ENCODE measurements at regions not wholly inside any gene's neighbourhood (a gene's known extent, or its start where the extent isn't known, plus 50 kb on each side); places are given as distances from the start of the nearest gene placed in this dataset.
"Not testable (repeated sequence)": the region's sequence is repeated elsewhere in the genome, so short reads cannot be mapped to it uniquely, and the experiment has no call there.

GRCh38 chr10:53239873-53240272 lies 467.3 kb upstream of the MBL2 start:
- FAIRE-seq = no peak
- no peak for DNase-seq (ENCODE audit: extremely low spot score, insufficient read length, low read depth)

- FAIRE-seq (no peak), DNase-seq (ENCODE audit: extremely low spot score, insufficient read length, low read depth) (no peak)
These were observed 464.4 kb upstream of the MBL2 start for GRCh38 chr10:53236941-53237340.

- FAIRE-seq (no peak), DNase-seq (ENCODE audit: extremely low spot score, insufficient read length, low read depth) (no peak)
These were observed 461.2 kb upstream of the MBL2 start for GRCh38 chr10:53233749-53234148.

DNA sequence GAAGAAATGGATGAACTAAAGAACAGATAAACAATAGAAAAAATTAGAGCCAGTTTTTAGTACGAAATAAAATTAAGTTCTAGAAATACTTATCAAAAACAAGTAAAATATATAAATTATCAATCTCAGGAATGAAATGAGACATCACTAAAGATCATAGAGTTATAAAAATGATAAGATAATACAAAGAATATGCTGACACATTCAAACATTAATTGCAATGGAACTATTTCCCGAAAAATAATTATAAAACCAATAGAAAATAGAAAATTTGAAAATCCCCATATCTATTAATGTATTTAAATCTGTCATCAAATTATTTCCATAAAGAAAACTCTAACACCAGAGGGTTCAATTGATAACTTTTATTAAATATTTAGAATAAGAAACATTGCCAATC lies 458.1 kb upstream of the MBL2 start:
- FAIRE-seq (no peak), DNase-seq (ENCODE audit: extremely low spot score, insufficient read length, low read depth) (no peak)

DNA sequence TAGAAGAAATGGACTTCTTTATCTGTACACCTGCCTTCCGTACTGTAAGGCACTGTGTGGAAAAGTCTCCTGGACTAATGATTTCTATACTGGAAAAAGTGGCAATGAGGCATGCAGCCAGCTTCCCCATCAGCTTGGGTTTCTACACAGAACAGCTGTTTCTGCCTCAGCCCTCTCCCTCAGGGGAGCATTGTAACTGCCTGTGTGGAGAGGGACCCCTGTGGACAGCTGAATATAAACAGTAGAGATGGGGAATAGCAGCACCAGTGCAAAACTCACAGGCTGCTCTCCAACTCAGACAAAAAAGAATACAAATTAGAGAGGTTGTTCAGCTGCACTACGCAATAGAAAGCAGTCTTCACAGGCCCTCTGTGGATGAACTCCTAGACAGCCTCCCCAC lies 451.3 kb upstream of the MBL2 start:
- no peak for FAIRE-seq
- DNase-seq (ENCODE audit: extremely low spot score, insufficient read length, low read depth) = no peak

DNA sequence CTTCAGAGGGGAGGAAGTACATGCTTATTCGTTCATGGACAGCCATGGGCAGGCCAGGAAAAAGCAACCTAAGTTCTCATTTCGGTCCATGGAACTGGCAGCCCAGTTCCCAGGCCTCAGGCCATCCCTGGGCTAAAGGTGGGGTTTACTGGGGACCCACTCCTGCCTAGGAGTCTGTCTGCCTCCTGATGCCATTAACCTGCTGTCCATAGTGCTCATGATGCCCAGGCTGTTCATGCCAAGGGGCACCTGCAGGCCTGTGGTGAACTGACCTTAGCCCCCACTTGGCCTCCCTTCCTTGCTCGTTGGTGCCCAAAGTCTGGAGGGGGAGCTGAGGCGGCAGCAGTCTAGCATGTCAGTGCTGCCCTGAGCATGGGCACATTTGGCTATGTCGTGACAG lies 450.2 kb upstream of the MBL2 start:
- FAIRE-seq = no peak
- no peak for DNase-seq (ENCODE audit: extremely low spot score, insufficient read length, low read depth)

DNA sequence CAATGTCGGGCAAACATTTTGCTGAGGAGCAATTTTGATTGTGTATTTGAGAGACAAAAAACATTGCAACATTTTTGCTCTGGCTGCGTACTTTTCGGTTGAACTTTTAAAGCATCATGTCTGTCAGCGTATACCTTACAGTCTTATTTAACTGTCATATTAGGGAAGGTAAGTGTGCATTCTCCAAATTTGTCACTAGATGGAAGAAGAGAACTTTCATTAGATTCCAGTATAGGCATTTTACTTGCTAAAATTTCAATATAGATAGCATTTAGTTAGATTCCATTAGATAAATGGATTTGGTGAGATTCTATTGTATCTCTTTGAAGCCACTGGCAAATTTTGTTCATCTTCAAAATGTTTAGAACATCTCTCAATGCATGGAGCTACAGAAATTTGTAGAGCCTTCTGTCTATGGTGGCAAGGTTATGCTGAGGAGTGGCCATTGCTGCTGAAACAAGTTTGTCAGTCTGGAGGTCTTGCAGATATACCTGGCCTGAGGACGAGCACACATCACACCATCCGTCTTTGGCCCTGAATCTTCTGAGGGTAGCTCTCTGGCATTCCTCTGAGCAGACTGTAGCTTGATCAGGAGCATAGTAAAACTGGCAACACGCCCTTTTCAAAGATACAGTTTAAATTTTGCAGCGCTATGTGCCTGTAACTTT lies 437.5 kb upstream of the MBL2 start:
- FAIRE-seq = no peak
- DNase-seq (ENCODE audit: extremely low spot score, insufficient read length, low read depth) = no peak

GRCh38 chr10:53183733-53184132 lies 411.1 kb upstream of the MBL2 start:
- FAIRE-seq = no peak
- no peak for DNase-seq (ENCODE audit: extremely low spot score, insufficient read length, low read depth)

- DNase-seq (ENCODE audit: extremely low spot score, insufficient read length, low read depth) = no peak
- no peak for FAIRE-seq
These were observed 404.9 kb upstream of the MBL2 start for GRCh38 chr10:53177468-53177867.

GRCh38 chr10:53166325-53166724 lies 393.7 kb upstream of the MBL2 start:
- FAIRE-seq (no peak), DNase-seq (ENCODE audit: extremely low spot score, insufficient read length, low read depth) (no peak)

DNA sequence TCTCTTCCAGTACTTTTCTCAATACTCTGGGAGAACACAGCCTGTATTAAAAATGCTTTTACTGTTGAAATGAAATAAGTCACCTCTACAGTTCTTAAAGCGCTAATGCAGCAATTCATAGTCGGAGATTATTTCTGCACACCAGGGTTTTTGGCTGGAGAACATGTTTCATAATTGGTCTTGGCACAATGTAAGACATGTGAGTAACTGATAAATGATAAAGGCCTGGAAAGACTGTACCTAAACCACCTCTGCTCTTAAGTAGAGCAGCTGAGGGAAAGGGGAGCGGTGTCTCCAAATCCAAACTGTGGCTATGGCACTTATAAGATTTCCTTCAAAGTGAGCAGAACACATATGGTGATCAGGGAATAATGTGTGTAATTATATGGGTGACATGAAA lies 390.3 kb upstream of the MBL2 start:
- no peak for DNase-seq (ENCODE audit: extremely low spot score, insufficient read length, low read depth)
- no peak for FAIRE-seq

DNA sequence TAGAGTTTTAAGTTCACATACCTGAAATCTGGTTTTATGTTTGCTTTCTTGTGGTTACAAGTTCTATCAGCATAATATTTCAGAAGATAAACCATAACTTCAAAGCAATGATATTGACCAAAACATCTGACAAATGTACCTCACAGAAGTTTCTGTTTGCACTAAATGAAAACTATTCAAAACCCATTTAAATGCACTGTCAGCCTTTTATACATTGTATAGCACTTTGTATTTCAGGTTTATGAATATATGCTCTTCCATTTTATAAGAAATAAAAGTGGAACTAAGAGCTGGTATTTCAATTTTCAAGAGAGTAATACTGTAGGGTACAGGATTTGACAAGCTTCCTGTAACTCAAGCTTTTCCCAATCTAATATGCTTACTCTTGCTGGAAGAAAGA lies 388.6 kb upstream of the MBL2 start:
- FAIRE-seq = no peak
- no peak for DNase-seq (ENCODE audit: extremely low spot score, insufficient read length, low read depth)

DNA sequence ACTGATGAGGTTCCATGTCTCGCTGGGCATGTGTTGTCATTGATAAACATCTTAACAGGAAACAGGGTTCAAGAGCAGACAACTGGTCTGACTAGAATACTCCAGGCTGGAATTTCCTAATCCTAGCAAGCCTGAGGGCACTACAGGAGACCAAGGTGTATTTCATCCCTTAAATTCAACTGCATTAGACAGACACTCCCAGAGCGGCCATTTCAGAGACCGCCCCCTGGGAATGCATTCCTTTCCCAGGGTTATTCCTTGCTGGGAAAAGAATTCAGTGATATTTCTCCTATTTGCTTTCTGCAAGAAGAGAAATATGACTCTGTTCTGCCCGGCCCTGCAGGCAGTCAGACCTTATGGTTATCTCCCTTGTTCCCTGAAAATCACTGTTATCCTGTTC lies 383.1 kb upstream of the MBL2 start:
- not testable (repeated sequence) for FAIRE-seq; DNase-seq (ENCODE audit: extremely low spot score, insufficient read length, low read depth)

- FAIRE-seq = no peak
- no peak for DNase-seq (ENCODE audit: extremely low spot score, insufficient read length, low read depth)
These were observed 381.2 kb upstream of the MBL2 start for GRCh38 chr10:53153831-53154230.

- FAIRE-seq (no peak), DNase-seq (ENCODE audit: extremely low spot score, insufficient read length, low read depth) (no peak)
These were observed 367.9 kb upstream of the MBL2 start for GRCh38 chr10:53140506-53140905.

GRCh38 chr10:53135897-53136253 lies 363.3 kb upstream of the MBL2 start:
- FAIRE-seq (no peak), DNase-seq (ENCODE audit: extremely low spot score, insufficient read length, low read depth) (no peak)

DNA sequence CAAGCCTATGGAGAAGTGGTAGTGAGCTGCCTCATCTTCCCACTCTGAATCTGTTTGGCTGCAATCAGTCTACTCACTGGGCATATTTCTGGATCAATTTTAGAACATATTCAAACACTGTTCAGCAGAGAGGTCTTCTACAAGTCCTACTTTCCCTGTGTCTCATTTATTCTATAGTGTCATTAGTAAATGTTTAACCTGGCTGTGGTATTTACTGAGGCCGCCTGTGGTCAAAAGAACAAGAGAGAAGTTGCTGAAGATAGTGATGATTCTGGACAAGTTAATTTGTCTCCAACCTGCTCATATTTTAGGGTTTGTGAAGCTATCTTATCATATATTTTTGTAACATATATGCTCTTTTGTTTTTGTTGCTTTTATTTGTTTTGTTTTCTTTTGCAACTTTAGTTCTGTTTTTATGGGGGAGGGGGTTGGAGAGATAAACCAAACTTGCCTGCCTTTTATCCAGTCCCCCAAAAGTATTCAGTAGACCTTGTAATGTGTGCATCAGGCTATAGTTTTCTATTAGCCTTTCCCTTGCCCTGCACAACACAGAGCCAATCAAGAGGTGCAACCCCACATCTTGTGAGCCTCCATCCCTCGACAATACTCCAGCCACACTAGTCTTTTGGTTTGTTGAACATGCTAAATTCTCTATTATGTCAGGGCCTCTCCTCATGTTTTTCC lies 362.8 kb upstream of the MBL2 start:
- DNase-seq (ENCODE audit: extremely low spot score, insufficient read length, low read depth) = no peak
- FAIRE-seq = peak; percentile 55

DNA sequence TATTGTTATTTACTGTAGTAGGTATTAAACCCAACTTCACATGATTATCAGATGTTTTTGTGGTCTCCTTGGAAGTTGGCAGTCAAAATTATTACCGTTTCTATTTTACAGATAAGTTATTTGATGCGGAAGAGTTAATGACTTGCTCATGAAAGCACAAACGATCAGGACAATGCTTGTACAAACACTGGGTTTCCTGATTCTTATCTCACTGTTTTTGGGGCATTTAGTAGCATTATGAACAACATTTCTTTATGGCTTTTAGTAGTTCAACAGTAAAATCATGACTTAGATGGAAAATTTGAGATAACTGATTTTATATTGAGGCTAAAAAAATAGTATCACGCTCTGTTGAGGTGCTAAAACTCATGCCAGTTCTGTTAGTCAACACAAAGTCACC lies 361.5 kb upstream of the MBL2 start:
- no peak for DNase-seq (ENCODE audit: extremely low spot score, insufficient read length, low read depth)
- no peak for FAIRE-seq

- DNase-seq (ENCODE audit: extremely low spot score, insufficient read length, low read depth) (no peak), FAIRE-seq (no peak)
These were observed 357.8 kb upstream of the MBL2 start for GRCh38 chr10:53130337-53130736.

GRCh38 chr10:53127686-53128085 lies 355.1 kb upstream of the MBL2 start:
- DNase-seq (ENCODE audit: extremely low spot score, insufficient read length, low read depth) (no peak), FAIRE-seq (no peak)

- FAIRE-seq (no peak), DNase-seq (ENCODE audit: extremely low spot score, insufficient read length, low read depth) (no peak)
These were observed 350.7 kb upstream of the MBL2 start for GRCh38 chr10:53123311-53123710.

GRCh38 chr10:53122281-53122680 lies 349.7 kb upstream of the MBL2 start:
- FAIRE-seq = no peak

More at GRCh38 chr10:53122281-53122680, 349.7 kb upstream of the MBL2 start:
- DNase-seq (ENCODE audit: extremely low spot score, insufficient read length, low read depth) = no peak

All from GM18507 (cell line).